GM10248 (cell line): ENCODE measurements at regions not wholly inside any gene's neighbourhood (a gene's known extent, or its start where the extent isn't known, plus 50 kb on each side); places are given as distances from the start of the nearest gene placed in this dataset.
"Not testable (repeated sequence)": the region's sequence is repeated elsewhere in the genome, so short reads cannot be mapped to it uniquely, and the experiment has no call there.

Experiments used
- CTCF ChIA-PET: fragments of 300-600 bp; sonication (Branson Sonifier 250); formaldehyde crosslinking; extraction: SDS; loops from one replicate; lab custom pipeline; 2021; ENCODE audit warnings: antibody characterized with exemption; lab: Yijun Ruan, JAX
- POLR2A ChIA-PET: fragments of 350-650 bp; sonication (Branson Sonifier 250); formaldehyde crosslinking; extraction: SDS; loops from one replicate; lab custom pipeline; 2020; ENCODE audit warnings: antibody characterized with exemption; lab: Yijun Ruan, JAX
- DNase-seq: peaks from one replicate; pipeline ENCODE4 v3.0.0; 2012; ENCODE audit errors: extremely low spot score
- CTCF ChIP-seq: IDR thresholded peaks from 2 replicates; pipeline ENCODE4 v1.5.1; 2012; ENCODE audit warnings: mild to moderate bottlenecking, low read depth; ENCODE audit errors: extremely low read depth, missing control alignments, control extremely low read depth

GRCh38 chr7:149604521-149604920, 106.9 kb upstream of the ZNF746 start:
- CTCF ChIA-PET: interaction anchor here (1.0 to 2.3 kb wide), 3 partner anchors 12 to 20 kb away, joined by 4 to 6 read pairs (median 5); no protein-coding TSS in a partner anchor
- DNase-seq: no peak
- POLR2A ChIA-PET: no interaction called here
- TF ChIP-seq CTCF: no peak

GRCh38 chr7:149600669-149601330, 103.2 kb upstream of the ZNF746 start:
- DNase-seq: peak; percentile 62
- POLR2A ChIA-PET: not testable (repeated sequence)
- CTCF ChIA-PET: interaction anchor here (2.6 kb wide), 1 partner anchor 23 kb away, joined by 17 read pairs; no protein-coding TSS in a partner anchor

- CTCF ChIA-PET: interaction anchor here (0.8 to 2.6 kb wide), 10 partner anchors 12 to 180 kb away, joined by 3 to 17 read pairs (median 4); no protein-coding TSS in a partner anchor
- no peak for TF ChIP-seq CTCF
- DNase-seq: peak; percentile 62
- POLR2A ChIA-PET: interaction anchor here (1.4 kb wide), 1 partner anchor 23 kb away, joined by 4 read pairs; no protein-coding TSS in a partner anchor
Observed at GRCh38 chr7:149599636-149600206, 102.1 kb upstream of the ZNF746 start.

- TF ChIP-seq CTCF: peak; percentile 52
- peak; percentile 44 for DNase-seq
- ChIA-PET CTCF (interaction anchor here (0.7 to 2.6 kb wide), 15 partner anchors 8 to 180 kb away, joined by 3 to 17 read pairs (median 4); partner anchors contain the start of gene ZNF777), POLR2A (interaction anchor here (1.4 kb wide), 1 partner anchor 24 kb away, joined by 4 read pairs; no protein-coding TSS in a partner anchor)
Observed at GRCh38 chr7:149598721-149599308, 101.2 kb upstream of the ZNF746 start.

- DNase-seq, POLR2A ChIA-PET: not testable (repeated sequence)
- CTCF ChIA-PET: interaction anchor here (1.2 to 2.1 kb wide), 3 partner anchors 10 to 143 kb away, joined by 3 to 13 read pairs (median 8); no protein-coding TSS in a partner anchor
Observed at GRCh38 chr7:149597789-149598188, 100.2 kb upstream of the ZNF746 start.

- POLR2A ChIA-PET: no interaction called here
- TF ChIP-seq CTCF: no peak
- CTCF ChIA-PET: interaction anchor here (0.7 to 1.5 kb wide), 3 partner anchors 10 to 30 kb away, joined by 3 to 7 read pairs (median 5); no protein-coding TSS in a partner anchor
- no peak for DNase-seq
Observed at GRCh38 chr7:149595541-149595940, 97.9 kb upstream of the ZNF746 start.

- DNase-seq: no peak
- no peak for TF ChIP-seq CTCF
- POLR2A ChIA-PET: no interaction called here
- CTCF ChIA-PET: interaction anchor here (0.7 to 1.5 kb wide), 3 partner anchors 9 to 30 kb away, joined by 3 to 7 read pairs (median 5); no protein-coding TSS in a partner anchor
Observed at GRCh38 chr7:149595078-149595477, 97.5 kb upstream of the ZNF746 start.
